Activated CD4-positive, alpha-beta T cell treated with anti-CD3 and anti-CD28 coated beads for 4 hours (primary cell): ENCODE measurements at regions not wholly inside any gene's neighbourhood (a gene's known extent, or its start where the extent isn't known, plus 50 kb on each side); places are given as distances from the start of the nearest gene placed in this dataset.

Experiments
- DNase-seq, 2 donors: peaks; one replicate each; pipeline ENCODE4 v3.0.0-alpha.2; 2020

DNA sequence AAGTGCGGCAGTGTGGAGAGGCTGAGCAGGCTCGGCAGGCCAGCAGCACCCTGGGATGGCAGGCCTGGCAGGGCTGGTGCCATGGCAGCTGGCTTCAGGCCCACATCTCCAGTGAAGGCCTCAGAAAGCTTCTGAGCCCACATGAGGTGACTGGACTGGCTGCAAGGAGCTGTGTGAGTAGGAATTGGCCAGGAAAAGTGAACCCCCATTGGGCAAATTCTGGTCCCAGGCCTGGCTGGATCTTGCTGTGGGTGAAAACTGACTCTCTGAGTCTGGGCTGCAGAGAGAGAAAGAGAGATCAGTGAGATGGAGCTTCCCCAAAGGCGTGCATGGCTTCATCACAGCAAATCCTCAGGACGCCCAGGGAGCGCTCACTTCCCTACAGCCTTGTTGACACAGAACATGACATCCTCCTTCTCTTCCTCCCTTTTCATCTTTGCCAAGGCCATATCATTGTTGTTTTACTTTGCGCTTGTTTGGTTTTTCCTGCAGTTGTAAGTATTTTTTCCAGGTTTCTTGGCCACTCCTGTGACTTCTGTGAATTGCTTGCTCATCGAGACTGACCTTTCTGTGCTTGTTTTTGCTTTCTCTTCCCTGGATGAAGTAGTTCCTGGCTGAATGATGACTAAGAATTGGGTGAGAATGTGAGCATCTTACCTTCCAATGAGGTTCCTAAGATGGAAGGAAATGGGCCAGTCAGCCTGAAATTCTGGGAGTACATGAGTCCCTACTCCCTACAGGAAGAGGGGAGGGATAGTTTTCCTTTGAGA, 299.1 kb downstream of the TLE3 start:
- DNase-seq: no peak

GRCh38 chr15:69801144-69801543, 296.6 kb downstream of the TLE3 start:
- DNase-seq: no peak

DNA sequence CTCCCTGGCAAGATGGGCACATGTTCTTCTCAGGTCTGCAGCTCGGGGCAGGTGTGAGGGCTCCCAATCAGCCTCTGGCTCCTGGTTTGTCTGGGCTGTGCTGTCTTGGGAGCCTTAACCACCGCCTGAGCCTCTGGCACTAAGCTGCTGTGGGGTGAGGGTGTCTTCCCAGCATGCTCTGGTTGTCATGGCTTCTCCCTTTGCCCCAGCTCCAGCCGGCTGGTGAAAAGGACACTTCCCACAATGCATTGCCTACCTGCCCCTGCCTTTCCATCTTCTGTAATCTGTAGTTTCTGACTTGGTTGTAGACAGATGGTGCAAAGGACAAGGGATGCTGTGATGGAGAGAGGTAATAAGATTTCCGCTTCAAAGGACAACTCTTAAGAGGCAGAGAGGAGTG, 295.3 kb downstream of the TLE3 start:
- no peak for DNase-seq

GRCh38 chr15:69804786-69805185, 292.9 kb downstream of the TLE3 start:
- DNase-seq: no peak

DNA sequence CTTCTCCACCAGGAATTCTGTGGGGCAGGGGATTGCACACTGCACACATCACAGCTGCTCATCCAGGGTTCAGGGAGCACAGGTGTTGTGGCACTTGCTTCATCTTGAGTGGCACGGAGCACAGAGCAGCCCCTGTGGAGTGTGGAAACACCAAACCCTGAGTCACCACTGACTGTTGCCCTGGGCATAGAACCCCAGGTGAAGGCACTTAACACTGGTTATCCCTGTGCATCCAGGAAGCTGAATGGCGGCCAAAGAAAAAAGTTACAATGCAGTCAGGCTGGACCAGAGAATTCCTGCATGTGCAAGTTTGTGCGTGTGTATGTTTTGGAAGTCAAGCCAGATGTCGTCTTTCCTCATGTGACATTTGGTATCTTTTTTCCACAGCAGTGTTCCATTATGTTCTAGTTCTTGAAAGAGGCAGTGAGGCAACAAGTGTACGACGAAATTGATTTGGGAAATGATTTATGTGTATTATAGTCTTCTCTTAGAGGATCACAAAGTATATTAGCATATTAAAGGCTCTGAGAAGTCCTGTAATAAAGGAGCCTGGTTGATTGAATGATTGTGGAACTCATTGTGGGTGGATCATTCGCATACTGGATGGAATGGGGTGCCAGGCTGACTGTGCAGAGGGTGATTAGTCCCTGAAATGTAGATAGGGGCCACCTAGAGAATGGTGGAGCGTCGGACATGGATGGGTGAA, 292.3 kb downstream of the TLE3 start:
- no peak for DNase-seq

DNA sequence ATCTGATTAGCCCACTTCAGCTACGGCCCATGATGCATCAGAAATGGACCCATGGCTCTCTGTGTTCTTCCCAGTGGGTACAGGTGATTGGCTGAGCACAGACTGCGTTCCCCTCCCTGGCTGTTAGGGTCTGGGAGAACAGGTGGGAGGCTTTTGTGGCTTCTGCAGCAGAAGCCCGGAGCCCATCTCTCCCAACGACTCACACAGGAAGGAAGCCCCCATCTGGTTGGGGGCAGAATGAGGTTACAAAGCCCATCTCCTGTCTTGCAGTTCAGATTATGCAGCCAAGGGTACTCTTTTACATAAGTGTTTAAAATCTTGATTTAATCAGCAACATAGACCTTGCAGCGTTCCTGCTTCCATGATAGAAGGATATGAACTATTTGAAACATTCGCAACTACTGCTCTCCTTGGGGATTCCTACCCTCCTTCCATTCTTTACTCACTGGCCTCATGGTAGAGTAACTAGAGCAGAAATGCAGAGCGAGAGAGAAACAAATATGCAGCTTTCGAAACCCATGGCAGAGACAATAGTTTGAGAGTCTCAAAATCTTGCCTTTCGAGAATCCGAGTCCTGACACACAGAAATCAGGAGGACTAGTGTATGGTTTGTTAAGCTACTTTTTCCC, 291.3 kb downstream of the TLE3 start:
- no peak for DNase-seq

DNA sequence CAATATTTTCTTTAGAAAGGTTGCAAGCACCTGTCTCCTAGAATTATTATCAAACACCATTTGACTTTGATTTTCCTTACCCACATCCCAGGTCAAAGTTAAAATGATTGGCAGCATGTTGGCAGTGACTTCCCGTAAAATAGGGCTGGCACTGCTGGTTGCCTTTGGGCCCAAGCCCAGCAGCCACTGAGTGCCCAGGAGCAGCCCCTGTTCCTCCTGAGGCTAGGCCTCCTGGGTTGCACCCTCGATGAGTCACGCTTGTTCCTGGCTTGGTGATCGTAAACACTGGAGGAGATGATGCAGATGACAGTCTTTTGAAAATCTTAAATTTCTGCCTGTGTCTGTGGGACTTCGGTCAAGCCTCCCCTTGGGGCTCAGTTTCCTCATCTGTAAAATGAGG, 290.0 kb downstream of the TLE3 start:
- DNase-seq: no peak

GRCh38 chr15:69808756-69809155, 289.0 kb downstream of the TLE3 start:
- DNase-seq: no peak

DNA sequence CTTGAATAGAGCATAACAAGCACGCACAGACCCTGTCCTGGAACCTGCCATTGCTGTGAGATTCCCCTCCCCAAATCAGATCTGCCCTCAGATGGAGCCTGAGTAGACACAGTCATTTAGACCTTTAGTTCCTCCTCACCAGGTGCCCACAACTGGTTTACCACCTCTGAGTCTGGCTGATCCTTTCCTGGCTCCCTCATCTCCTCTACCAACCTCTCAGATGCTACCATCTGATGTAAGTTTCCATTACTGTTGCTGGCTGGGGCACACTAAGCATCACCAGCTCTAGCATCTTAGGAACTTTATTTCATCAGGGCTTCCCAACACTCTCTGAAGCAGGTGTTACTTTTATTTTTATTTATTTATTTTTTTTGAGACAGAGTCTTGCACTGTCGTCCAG, 288.3 kb downstream of the TLE3 start:
- no peak for DNase-seq

- no peak for DNase-seq
Measured at GRCh38 chr15:69810431-69811354, 287.0 kb downstream of the TLE3 start.

DNA sequence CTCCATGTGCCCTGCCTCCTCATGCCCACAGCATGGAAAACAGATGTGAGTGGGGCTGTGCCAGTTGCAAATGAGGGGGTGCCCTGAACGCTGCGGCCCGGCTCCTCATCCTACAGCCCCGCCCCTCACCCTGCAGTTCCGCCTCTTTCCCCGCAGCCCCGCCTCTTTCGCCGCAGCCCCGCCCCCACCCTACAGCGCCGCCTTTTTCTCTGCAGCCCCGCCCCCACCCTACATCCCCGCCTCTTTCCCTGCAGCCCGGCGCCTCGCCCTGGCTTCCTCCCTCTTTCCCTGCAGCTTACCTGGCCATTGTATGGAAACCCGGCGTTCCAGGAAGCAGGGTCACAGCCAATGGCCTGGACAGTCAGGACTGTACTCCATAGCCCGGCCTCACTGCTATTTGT, 284.9 kb downstream of the TLE3 start:
- no peak for DNase-seq

- DNase-seq: no peak
Measured at GRCh38 chr15:69813881-69814280, 283.8 kb downstream of the TLE3 start.

- no peak for DNase-seq
Measured at GRCh38 chr15:69814932-69815331, 282.8 kb downstream of the TLE3 start.

DNA sequence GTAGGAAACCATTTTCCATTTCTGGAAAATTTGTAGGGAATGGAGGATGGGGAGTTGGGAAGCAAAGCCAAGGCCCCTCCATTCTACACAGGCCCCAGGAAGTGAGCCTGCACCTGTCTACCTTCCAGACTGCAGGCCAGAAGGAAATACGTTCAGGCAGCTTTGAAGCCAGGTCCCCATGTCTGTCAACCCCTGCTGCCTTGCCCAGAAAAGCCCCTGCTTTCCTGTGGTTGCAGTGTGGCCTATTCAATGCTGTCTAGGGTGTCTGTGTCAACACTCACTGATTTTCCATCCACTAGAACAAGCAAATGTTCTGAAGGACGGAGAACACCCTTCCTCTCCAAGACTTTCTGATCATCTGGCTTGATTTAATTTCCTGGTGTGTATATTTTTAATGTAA, 281.9 kb downstream of the TLE3 start:
- no peak for DNase-seq

DNA sequence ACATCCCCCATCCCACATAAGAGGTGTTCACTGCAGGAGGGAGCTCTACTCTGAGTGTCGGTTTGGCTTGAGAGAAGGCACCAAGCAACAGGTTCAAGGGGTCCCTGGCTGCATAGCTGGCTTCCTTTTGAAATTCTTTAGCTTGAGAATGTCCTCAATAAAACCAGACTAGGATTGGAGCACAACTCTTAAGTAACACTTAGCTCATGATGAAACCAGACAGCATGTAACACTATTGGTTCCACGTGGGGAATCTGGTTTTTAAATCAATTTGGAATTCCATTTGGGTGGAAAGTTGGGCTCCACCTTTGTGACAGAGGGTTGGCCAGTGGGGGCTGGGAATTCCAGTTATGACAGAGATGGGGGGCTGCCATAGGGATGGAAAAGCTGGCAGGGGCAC, 281.2 kb downstream of the TLE3 start:
- no peak for DNase-seq

DNA sequence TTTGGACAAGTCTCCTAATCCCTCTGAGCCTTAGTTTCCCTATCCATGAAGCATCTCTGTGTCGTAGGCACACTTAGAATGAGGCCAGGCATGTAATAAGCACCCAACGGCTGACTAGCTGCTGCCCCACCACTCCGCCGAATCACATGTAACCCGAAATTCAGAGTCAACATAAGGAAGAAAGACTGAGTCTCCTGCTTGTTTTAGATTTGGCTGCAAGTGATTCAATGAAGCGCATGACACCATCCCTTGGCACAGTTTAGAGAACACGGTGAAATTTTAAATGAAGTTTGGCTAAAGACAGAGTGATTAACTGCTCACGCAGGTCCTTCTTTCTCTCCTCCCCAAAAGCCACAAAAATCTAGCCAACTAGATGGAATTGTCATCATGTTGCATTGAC, 279.2 kb downstream of the TLE3 start:
- DNase-seq: no peak

GRCh38 chr15:69819371-69819770, 278.3 kb downstream of the TLE3 start:
- DNase-seq: no peak

DNA sequence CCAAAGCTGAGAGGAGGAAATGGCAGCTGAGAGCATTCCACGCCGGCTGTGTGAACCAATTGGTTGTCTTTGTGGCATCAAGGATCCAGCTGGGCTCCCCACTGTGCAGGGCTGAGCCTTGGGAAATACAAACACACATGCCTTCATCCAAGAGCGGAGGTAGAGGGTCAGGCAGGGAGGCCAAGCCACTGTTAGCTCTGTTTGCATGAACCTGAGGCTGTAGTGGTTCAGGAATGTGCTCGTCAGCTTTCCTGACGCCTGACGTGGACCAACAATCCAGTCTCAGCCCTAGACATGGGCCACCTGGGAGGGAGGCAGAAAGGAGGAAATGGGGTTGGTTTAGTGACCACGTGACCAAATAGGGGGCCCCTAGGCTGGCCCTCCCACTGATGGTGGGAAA, 276.9 kb downstream of the TLE3 start:
- no peak for DNase-seq

- no peak for DNase-seq
Measured at GRCh38 chr15:69823223-69823907, 274.4 kb downstream of the TLE3 start.

DNA sequence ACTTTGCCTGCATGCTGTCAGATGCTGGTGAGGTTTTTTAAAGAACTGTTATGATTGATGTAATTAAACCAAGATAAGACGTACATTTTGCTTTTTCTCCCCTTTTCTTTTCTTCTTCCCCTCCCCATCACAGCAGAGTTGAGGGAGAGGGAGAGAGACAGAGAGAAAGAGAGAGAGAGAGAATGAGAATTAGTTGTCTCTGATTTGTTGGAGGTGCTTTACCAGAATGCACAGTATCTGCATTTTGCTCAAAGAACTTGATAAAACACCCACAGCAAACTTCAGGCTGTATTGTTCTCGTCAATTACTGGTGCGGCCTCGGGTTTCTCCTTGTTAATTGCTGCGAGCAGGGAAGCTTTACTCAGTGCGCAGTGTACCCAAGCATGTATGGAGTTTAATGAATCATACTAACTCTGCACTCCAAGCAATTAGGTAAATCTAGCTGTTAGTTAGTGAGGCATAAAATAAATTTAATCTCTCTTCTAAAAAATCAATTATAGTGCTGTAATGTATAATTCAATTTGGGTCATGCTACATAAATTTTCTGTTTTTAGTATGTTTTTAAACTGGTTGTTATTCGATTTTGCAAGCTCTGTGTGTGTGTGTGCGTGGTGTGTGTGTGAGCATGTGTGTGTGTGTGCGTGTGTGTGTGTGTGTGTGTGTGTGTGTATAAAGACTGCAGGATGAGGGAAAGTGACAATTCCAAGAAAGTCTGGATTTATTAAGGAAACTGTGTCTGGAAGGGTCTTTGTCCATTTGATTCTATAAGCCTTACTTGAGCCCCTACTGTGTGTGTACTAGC, 273.4 kb downstream of the TLE3 start:
- DNase-seq: no peak

DNA sequence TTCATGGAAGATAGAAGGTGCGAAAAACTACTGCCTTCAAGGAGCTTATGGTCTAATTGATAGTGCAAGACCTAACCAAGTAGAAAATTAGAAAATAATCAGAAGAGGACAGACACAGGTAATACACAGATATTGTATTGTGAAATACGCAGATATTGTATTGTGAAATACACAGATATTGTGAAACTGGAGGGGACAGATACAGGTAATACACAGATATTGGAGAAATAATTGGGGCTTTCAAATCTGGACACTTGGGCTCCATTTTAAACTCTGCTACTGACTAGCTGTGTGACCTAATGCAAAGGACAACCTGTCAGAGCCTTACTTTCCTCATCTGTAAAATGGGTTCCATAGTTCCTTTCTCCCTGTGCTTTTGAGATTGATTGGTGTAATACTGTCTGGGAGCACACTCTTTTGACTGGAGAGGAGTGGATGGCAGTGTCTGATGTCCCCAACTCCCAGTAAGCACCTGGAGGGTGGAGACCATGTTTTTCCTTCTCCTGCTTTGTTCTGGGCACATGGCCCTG, 272.8 kb downstream of the TLE3 start:
- no peak for DNase-seq
